Tongue (tissue), 1 donor: ENCODE measurements at regions not wholly inside any gene's neighbourhood (a gene's known extent, or its start where the extent isn't known, plus 50 kb on each side); places are given as distances from the start of the nearest gene placed in this dataset.
"Not testable (repeated sequence)": the region's sequence is repeated elsewhere in the genome, so short reads cannot be mapped to it uniquely, and the experiment has no call there.

Source experiments
- DNase-seq: peaks from one replicate; pipeline ENCODE4 v3.0.0-alpha.2; 2015

DNA sequence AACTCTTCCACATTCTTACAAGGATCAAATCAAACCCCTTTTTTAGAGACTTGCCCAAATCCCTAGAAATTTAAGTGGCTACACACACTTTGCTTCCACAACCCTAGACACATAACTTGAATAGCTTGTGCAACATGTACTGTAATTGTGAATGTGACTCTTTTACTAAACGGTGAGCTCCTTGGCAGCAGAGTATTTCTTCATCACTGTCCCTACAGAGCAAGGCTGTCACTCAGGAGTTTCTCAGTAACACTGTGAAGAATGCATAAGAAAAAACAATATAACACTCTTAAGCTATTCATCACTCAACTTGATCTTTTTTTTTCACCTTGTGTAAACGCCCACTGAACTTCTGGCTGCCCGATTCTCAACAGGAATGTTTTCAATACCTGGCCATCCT is 53.8 kb upstream of the ADAMTS18 start:
- no peak for DNase-seq

DNA sequence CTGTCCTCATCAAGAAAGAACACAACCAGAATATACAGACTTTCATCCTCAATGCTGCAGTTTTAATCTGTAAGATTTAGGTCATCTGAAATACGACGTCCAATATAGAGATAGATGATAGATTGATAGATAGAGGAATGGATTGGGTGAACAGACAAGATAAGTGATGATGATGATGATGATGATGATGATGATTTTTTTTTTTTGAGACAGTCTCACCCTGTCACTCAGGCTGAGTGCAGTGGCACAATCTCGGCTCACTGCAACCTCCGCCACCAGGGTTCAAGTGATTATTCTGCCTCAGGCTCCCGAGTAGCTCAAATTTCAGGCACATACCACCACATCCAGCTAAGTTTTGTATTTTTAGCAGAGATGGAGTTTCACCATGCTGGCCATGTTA is 56.3 kb upstream of the ADAMTS18 start:
- no peak for DNase-seq

DNA sequence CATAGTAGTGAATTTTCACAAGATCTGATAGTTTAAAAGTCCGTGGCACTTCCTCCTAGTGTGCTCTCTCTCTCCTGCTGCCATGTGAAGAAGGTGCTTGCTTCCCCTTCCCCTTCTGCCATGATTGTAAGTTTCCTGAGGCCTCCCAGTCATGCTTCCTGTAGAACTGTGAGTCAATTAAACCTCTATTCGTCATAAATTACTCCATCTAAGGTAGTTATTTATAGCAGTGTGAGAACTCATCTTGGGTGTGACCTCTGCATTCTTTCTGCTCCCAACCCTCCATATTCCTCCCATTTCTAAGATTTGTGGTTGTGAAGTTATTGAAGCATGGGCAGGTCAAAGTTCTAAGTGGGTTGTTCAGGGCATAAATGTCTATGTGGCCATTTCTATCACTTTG is 62.1 kb upstream of the ADAMTS18 start:
- DNase-seq = no peak

DNA sequence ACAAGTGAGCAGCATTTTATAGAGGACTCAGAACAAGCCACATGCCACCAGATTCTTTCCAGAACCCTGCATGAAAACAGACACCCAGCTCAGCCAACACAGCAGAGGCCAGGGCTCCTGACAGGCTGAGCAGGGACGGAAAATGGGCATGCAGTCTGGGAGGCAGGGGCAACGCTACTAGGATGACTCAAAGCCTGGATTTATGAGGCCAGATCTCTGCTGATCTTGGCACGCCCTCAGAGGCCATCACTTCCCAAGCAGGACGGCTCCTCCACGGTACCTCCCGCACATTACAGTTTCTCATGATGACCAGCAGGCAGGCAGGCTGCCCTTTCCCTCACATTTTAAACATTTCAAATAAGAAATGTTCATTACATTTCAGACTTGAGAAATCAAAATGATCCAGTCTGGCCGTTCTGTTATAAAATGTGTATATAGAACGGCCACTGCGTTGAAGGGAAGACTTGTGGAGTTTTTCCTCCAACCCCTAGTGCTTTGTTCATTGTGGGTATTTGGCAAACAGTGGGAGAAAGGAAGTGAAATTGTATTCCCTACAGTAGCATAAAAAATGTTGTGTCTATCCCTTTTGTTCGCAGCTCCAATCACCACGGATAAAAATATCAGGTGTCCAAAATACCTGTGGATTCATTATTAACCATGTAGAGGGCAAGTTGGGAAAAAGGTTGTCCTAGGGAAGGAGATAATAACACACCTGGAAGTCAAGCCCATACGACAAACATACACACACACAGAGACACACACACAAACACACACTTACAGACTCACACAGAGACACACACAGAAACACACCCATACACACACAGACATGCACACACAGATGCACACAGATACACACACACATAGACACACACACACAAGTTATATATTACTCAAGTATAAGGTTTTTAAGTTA is 64.8 kb upstream of the ADAMTS18 start:
- DNase-seq = peak; percentile 5

DNA sequence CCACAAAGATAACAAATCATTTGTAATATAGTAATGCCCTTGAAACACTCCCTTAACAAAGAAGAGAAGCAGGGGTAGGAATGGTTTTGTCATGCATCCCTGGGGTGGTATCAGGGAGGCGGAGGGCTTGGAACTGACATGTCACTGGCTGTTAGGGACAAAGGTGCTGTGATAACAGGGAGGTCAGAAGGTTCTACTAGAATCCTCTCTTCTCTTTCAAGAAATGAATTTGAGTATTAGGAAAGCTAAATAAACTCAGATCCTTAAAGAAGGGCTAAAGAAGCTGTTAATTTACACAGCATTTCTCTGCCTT is 65.4 kb upstream of the ADAMTS18 start:
- no peak for DNase-seq

DNA sequence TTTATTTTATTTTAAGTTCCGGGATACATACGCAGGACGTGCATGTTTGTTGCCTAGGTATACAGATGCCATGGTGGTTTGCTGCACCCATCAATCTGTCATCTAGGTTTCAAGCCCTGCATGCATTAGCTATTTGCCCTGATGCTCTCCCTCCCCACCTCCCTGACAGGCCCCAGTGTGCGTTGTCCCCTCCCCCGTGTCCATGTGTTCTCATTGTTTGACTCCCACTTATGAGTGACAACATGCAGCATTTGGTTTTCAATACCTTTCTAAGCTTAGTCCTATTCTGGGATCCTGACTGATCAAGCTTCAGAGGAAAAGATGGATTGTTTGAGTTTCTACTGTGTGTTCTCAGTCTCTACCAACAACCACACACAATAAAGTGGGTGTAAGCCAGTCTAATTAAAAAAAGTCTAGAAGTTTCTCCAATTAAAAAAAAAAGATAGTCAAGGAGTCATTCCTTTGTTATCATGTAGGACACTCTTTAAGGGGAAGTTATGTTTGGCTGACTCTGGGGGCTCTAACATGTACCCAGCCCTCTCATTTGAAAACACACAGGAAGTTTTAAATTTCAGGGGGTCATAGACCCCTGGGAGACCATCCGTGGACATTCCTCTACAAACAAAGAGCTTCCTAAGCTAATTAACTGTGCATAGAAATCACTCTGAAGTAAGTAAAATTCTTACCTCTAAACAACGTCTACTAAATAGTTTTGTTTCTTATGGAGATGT is 66.3 kb upstream of the ADAMTS18 start:
- no peak for DNase-seq

DNA sequence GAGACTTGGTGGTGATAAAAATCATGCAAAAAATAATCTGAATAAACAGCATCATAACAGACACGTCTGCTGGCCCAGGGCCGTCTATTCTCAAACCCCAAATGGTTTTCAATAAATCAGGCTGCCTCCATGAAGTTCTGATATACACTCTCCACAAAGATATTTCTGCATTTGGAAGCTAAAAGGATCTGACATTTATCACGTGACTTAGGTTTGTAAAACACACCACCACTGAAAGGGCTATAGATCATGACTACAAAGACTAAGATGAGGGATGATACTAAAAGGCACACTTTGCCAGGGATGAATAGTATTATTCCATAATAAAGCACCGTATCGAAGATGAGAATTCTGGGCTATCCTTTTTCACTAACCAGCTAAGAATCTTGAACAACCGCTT is 67.6 kb upstream of the ADAMTS18 start:
- no peak for DNase-seq

DNA sequence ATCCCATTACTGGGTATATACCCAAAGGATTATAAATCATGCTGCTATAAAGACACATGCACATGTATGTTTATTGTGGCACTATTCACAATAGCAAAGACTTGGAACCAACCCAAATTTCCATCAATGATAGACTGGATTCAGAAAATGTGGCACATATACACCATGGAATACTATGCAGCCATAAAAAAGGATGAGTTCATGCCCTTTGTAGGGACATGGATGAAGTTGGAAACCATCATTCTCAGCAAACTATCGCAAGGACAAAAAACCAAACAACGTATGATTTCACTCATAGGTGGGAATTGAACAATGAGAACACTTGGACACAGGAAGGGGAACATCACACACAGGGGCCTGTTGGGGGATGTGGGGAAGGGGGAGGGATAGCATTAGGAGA is 71.7 kb upstream of the ADAMTS18 start:
- DNase-seq = not testable (repeated sequence)

DNA sequence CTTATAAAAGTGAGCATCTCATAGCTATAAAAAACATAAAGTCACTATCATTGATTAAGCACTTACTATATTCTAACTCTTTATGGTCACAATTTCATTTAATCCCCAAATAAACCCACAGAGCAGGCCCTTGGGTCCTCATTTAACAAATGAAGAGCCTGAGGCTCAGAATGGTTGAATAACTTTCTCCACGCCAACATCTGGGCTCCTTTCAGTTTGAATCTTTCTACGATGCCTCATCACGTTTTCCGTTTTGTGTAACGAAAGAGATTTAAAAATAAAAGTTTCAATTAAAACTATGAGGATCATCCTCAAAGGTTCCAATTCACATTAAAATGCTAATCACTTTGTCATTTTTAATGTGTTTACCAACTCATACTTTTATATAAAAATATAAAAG is 74.2 kb upstream of the ADAMTS18 start:
- no peak for DNase-seq

DNA sequence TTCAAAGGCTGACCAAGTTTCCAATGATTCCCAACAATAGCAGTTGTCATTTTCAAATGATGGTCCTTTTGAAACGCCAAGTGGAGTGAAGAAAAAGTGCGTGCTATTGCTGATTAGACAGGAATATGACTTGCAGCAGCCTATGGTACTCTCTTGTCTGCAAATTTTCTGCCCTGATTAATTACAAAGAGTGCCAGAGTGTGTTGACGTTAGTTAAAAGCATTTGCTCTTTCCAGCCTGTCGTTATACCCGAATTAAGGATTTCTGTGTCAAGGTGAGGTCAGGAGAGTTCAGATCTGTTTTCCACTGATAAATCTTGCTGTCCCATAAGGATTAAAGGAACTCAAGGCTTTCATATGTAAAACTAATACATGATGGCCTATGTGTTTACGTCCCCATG is 75.0 kb upstream of the ADAMTS18 start:
- DNase-seq = no peak

DNA sequence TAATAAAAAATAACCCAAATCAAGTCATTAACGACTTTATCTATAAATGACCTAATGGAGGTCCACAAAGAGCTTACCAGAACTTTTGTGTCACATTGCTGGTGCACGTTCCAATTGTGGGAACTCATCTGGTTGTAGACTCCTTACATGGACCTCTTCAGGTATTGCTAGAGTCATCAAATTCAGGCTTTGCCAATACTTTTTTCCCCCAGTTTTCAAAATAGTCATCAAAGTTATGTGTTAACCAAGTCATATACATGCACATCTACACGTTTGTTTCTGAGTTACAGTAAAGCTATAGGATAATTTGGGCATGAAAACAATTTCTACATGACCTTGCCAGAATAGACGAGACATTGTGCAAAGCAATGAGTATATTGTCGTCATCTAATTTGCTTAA is 76.2 kb upstream of the ADAMTS18 start:
- no peak for DNase-seq

DNA sequence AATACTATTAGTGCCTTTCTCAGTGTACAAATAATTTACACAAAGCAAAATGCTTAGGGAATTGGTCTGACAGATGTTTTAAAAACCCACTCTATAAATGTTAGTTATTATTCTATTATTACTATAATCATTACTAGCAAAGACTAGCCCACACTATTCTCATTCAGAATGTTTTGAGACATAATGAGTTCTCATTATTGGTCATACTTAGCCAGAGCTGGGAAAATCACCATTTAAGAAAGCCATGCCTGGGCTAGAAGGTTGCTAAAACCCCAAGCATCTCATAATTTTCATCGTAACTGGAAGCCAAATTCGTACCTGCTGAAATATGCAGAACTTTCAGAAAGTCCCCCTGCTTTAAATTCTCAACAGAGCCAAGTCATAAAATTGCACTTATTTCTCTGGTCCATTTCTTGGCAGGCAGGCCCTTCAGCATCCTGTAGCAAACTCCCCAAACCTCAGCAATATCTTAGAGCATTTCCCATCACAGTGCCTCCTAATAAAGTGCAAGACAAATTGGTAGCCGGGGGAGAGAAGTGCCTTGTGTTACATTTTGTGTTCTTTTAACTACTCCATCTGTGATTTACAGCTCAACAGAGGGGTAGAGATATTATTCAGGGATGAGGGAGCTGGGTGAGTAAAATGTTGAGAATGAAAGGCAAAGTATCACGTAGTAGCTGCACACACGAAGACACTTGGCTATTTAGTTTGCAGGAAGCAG is 79.8 kb upstream of the ADAMTS18 start:
- no peak for DNase-seq

DNA sequence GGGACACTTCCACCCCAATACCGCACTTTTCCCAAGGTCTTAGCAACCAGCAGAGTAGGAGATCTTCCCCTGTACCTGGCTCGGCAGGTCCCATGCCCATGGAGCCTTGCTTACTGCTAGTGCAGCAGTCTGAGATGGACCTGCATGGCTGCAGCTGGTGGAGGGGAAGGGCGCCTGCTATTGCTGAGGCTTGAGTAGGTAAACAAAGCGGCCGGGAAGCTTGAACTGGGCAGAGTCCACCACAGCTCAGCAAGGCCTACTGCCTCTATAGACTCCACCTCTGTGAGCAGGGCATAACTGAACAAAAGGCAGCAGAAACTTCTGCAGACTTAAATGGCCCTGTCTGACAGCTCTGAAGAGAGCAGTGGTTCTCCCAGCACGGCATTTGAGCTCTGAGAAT is 90.4 kb upstream of the ADAMTS18 start:
- DNase-seq = not testable (repeated sequence)

DNA sequence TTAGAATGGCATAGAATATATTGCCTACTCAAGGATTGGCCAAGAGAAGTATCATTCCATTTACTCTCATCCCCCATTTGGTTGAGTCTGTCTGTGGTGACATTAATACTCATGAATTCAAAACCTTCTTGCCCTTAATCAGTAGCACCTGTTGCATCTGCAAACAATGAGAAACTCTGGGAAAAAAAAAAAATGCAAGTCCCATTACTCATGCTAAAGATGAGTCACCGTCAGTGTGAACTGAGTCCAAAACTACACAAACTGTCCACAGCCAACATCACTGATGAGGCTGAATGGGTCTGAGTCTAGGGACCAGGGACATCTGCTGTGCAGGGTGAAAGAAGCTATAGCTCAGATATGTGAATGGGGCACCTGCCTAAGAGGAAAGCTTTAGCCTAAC is 96.9 kb upstream of the ADAMTS18 start:
- peak; percentile 29 for DNase-seq

DNA sequence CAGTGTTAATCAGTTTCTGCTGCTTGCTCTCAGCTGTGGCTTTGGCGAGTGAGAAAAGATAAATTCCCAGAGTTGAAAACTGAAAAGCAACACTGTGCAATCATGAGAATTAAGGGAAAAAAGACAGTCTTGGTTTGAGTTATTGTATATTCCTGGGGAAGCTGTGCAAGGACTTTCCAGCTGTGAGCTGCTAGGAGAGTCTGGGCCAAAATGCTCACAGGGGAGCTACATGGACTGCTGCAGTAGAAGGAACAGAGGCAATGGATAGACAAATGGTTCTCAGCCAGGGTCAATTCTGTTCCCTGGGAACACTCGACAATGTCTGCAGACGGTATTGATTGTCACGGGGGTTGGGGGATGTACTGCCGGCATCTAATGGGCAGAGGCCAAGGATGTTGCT is 102.0 kb upstream of the ADAMTS18 start:
- peak; percentile 66 for DNase-seq

DNA sequence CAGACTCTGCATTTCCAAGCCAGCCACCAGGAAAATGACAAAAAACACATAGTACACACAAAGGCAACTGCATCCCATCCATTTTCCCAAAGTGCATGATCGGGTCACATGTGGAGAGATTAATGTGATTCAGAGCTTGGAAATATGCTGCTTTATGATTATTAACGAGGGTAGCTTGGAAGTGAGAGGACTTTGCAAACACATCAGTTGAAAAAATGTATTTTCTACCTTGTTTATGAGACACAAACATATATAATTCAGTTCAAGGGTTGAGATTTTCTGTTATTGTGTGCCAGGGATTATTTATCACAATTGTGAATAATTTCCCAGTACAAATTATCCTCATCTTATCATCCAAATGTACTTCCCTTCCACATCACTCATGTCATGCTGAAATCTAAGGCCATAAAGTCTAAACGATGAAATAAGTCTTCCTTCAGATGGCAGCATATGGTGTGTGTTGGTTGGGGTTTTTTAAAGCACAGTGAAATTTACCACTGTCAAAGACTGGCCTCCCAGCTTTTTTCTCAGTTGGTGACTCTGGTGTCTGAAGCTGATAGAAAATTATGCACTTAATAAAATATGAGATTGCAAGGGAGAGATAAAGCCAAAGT is 104.7 kb upstream of the ADAMTS18 start:
- no peak for DNase-seq

DNA sequence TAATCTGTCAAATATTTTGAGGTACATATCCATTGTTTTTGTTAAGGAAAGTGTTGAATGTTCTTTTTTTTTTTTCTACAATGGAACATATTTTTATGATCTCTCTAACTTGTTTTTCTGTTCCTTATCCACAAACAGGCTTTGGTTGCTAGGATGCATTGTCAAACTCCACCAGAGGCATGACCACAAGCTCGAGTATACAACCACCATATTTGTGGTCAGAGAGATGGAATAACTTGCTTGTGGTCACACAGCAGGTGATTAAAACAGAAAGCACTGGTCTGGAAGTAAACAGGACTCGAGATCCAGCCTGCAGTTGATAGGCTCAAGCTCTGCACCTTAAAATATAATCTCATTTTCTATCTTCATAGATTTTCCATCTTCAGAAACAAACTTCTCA is 105.8 kb upstream of the ADAMTS18 start:
- DNase-seq = no peak

DNA sequence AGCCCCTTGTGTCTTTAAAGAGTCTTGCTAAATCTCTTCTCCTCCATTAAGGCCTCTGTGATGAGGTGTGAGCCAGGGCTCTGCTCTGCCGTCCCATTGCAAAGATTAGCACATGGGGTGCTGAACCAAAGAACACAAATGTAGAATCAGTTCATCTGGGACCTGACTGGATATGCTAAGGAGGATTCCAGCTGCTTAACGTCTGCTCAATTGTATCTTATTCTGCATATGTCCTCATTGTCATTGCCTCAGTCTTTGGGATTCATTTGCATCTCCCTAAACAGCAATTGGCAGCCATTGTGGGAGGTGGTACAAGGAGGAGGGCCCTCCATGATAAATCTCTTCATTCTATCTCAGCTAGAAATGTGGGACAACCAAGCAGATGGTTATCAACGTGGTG is 106.3 kb upstream of the ADAMTS18 start:
- DNase-seq = no peak

DNA sequence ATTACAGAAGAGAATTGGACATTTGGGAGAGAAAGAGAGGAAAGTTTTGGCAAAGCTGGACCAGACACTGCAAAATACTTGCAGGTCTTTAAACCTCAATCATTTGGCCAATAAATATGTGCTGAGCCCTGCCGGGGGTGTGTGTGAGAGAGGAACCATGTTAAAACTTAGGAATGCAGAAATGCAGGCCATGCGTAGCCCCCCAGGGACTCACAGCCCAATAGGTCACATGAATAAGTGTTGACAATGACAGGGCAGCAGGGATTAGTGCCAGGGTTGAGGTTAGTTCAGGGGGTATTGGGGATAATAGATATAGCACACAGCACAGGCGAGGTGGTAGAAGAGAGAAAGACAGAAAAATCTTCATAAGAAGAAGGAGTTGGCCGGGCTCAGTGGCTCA is 113.3 kb upstream of the ADAMTS18 start:
- DNase-seq = no peak

DNA sequence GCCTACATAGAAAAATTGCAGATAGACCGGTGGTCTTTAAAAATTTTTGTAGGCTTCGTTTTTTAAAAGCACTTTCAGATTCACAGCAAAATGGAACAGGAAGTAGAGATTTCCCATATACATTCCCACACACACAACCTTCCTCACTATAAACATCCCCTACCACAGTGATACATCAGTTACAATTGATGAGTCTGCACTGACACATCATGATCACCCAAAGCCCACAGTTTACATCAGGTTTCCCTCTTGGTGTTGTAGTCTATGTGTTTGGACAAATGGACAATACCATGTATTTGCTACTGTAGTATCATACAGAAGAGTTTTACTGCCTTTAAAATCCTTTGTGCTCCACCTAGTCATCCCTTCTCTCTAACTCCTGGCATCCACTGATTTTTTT is 113.9 kb upstream of the ADAMTS18 start:
- no peak for DNase-seq

DNA sequence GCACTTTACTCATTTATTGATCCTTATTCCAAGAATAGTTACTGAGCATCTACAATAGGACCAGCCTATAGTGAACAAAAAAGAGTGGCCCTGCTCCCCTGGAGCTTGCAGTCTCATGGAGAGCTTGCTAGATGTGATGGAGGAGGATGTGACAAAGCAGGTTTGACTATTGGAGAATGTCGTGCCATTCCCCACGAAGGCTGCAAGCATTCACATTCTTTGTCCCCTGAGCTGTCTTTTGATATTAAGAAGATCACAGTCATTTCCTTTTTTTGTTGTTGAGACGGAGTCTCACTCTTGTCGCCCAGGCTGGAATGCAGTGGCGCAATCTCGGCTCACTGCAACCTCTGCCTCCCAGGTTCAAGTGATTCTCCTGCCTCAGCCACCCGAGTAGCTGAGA is 115.0 kb upstream of the ADAMTS18 start:
- DNase-seq = no peak

DNA sequence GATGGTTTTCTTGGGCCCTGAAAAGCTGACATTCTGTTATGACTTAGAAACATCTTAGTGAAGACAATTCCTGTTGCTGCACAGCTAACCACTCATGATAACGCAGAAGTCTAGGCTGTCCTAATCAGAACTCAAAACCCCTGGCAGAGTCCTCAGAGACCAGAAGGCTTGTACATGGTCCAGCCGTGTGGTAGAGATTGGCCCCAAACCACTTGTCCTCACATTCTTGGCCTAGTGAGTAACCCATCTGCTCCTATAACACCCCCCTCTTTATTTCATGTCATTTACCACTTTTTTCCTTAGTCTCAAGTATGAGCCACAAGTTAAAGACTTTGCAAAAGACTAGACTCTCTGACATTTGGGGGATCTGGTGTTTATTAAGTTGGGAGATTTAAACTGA is 116.5 kb upstream of the ADAMTS18 start:
- no peak for DNase-seq

DNA sequence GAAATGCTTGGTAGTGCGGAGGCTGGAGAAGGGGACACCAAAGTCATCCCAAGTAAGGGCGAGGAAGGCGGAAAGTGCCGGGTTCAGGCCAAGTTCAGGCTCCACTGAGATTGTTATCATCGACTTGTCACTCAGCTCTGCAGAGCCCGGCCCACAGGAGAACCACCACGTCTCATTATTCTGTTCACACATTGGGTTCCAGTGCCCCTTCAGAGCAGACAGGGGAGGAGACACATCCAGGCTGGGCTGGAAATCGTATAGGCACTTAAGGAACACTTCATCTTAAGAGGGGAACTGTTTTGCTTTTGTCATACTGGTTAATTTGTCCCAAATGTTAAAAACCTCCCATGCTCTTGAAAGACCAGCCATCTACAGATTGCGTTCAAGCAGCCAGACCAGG is 118.3 kb upstream of the ADAMTS18 start:
- DNase-seq = no peak
